ENCODE measurements at regions not wholly inside any gene's neighbourhood (a gene's known extent, or its start where the extent isn't known, plus 50 kb on each side); places are given as distances from the start of the nearest gene placed in this dataset.

GRCh38 chr11:71331631-71332030, 79.3 kb upstream of the SHANK2 start:
- TF ChIP-seq ZNF274 (IDR thresholded peaks at IDR 0.05; ENCODE audit: low read depth, low read length) (no peak), YY1 (IDR thresholded peaks at IDR 0.05; ENCODE audit: insufficient read depth, insufficient read length) (no peak), SUZ12 (IDR thresholded peaks at IDR 0.05; ENCODE audit: extremely low read depth, insufficient read depth, insufficient read length) (no peak)

All from NT2/D1 (cell line).